ENCODE measurements at regions not wholly inside any gene's neighbourhood (a gene's known extent, or its start where the extent isn't known, plus 50 kb on each side); places are given as distances from the start of the nearest gene placed in this dataset.

DNA sequence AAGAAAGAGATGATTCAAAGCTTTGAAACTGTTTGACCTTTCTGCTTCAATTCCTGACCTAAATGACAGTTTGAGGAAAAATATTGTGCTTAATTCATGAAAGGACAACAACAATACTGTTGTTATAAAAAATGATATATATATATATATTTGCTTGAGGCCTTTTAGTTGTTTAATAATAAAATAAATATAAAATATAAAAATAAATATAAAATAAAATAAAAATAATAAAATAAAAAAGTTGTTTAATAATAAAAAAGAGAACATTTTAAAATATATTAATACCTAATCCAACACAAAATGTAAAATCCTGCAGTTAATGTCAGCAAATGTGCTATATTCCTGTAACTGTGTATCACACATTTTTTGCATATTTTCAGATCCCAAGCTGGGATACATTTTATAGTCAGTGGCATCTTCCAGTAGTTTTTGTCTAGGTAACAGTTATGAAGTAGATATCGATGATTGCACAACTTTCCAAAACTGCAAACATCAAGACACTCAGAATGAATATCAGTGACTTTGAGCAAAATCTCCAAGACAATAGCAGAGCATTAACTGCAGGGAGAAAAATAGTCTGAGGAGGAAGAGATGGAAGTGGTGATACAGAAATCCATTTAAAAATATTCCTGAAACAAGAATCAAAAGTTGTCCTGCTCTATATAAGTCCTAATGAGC, 375.5 kb upstream of the KLHL1 start:
- TF ChIP-seq, protein P1, sequence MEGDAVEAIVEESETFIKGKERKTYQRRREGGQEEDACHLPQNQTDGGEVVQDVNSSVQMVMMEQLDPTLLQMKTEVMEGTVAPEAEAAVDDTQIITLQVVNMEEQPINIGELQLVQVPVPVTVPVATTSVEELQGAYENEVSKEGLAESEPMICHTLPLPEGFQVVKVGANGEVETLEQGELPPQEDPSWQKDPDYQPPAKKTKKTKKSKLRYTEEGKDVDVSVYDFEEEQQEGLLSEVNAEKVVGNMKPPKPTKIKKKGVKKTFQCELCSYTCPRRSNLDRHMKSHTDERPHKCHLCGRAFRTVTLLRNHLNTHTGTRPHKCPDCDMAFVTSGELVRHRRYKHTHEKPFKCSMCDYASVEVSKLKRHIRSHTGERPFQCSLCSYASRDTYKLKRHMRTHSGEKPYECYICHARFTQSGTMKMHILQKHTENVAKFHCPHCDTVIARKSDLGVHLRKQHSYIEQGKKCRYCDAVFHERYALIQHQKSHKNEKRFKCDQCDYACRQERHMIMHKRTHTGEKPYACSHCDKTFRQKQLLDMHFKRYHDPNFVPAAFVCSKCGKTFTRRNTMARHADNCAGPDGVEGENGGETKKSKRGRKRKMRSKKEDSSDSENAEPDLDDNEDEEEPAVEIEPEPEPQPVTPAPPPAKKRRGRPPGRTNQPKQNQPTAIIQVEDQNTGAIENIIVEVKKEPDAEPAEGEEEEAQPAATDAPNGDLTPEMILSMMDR (IDR thresholded peaks at IDR 0.05), result no peak
- no peak for TF ChIP-seq ZFX (IDR thresholded peaks at IDR 0.05; ENCODE audit: borderline replicate concordance)
